B cell (primary cell): ENCODE measurements at regions not wholly inside any gene's neighbourhood (a gene's known extent, or its start where the extent isn't known, plus 50 kb on each side); places are given as distances from the start of the nearest gene placed in this dataset.

Experiments used
- ATAC-seq: fragments of 200-7000 bp; cut with Tn5 transposase; one replicate; pipeline ENCODE4 v1.10.0; 2021; ENCODE audit warnings: low read depth, mild to moderate bottlenecking, moderate number of reproducible peaks, moderate library complexity
- CTCF ChIA-PET: fragments of 350-600 bp; sonication (Branson Sonifier 250); formaldehyde crosslinking; loops from one replicate; lab custom pipeline; 2021; ENCODE audit warnings: antibody characterized with exemption, inconsistent platforms; lab: Charles Lee
- POLR2A ChIA-PET: fragments of 350-600 bp; sonication (Branson Sonifier 250); formaldehyde crosslinking; loops from one replicate; lab custom pipeline; 2021; ENCODE audit warnings: antibody characterized with exemption; lab: Charles Lee
- DNase-seq: peaks from one replicate; pipeline ENCODE4 v3.0.0; 2013
- H2AFZ ChIP-seq: 2 replicates; pipeline ENCODE4 v1.6.1; 2012; ENCODE audit warnings: mild to moderate bottlenecking, low read depth, low read length; ENCODE audit not compliant: insufficient read depth, poor library complexity, severe bottlenecking
- H3K27ac ChIP-seq, 2 donors: 1 replicate in 1 of 2; 2 replicates in 1 of 2; pipeline ENCODE4 v1.5.1; 2012 to 2013; ENCODE audit warnings: low read length in 2 of 2, mild to moderate bottlenecking in 2 of 2, moderate library complexity in 1 of 2
- H3K27me3 ChIP-seq, 4 experiments: fragments of 200-600 bp in 1 of 4; sonication (generic) in 1 of 4; replicated peaks in 1 of 4; 1 replicate in 2 of 4; 2 replicates in 2 of 4; pipeline versions ENCODE4 v1.6.1 to v1.7.0; 2013 to 2016; ENCODE audit warnings: low read length in 3 of 4, mild to moderate bottlenecking in 2 of 4, mixed read lengths in 1 of 4, moderate library complexity in 1 of 4; ENCODE audit not compliant: insufficient read depth in 4 of 4, control insufficient read depth in 3 of 4; ENCODE audit errors: control extremely low read depth in 1 of 4
- H3K36me3 ChIP-seq, 2 experiments: replicated peaks in 1 of 2; 1 replicate in 1 of 2; 2 replicates in 1 of 2; pipeline versions ENCODE4 v1.6.1 to v1.7.1; 2013; ENCODE audit warnings: low read length in 1 of 2; ENCODE audit not compliant: insufficient read depth in 2 of 2, control insufficient read depth in 1 of 2; ENCODE audit errors: control extremely low read depth in 1 of 2, extremely low read depth in 1 of 2
- H3K4me1 ChIP-seq, 2 donors: fragments of 200-600 bp in 1 of 2; sonication (generic) in 1 of 2; 1 replicate in 1 of 2; 2 replicates in 1 of 2; pipeline versions ENCODE4 v1.5.1 to v1.6.1; 2013 to 2017; ENCODE audit warnings: low read length in 2 of 2; ENCODE audit not compliant: control insufficient read depth in 2 of 2, insufficient read depth in 2 of 2
- H3K4me2 ChIP-seq: replicated peaks from 2 replicates; pipeline ENCODE3; 2012; ENCODE audit warnings: mild to moderate bottlenecking, low read depth, low read length; ENCODE audit not compliant: poor library complexity, severe bottlenecking
- H3K4me3 ChIP-seq, 5 experiments: fragments of 200-600 bp in 1 of 5; sonication (generic) in 1 of 5; 1 replicate in 3 of 5; 2 replicates in 2 of 5; pipeline versions ENCODE4 v1.5.1 to v1.7.0; 2011 to 2016; ENCODE audit warnings: low read length in 4 of 5, mild to moderate bottlenecking in 4 of 5, low read depth in 2 of 5, control low read depth in 1 of 5, moderate library complexity in 1 of 5; ENCODE audit not compliant: insufficient read depth in 1 of 5; ENCODE audit errors: control extremely low read depth in 1 of 5, extremely low read depth in 1 of 5
- H3K79me2 ChIP-seq: fragments of 200-600 bp; sonication (generic); one replicate; pipeline ENCODE4 v1.6.0; 2016; ENCODE audit warnings: low read length; ENCODE audit not compliant: control insufficient read depth, insufficient read depth
- H3K9ac ChIP-seq: fragments of 200-600 bp; sonication (generic); 2 replicates; pipeline ENCODE4 v1.6.1; 2017; ENCODE audit warnings: mild to moderate bottlenecking, low read length, moderate library complexity
- H3K9me3 ChIP-seq, 3 donors: one replicate each; pipeline versions ENCODE4 v1.6.1 to v1.7.1; 2013; ENCODE audit warnings: low read length in 2 of 3; ENCODE audit not compliant: control insufficient read depth in 2 of 3, insufficient read depth in 1 of 3; ENCODE audit errors: control extremely low read depth in 1 of 3
- H4K20me1 ChIP-seq: 2 replicates; pipeline ENCODE4 v1.6.0; 2012; ENCODE audit warnings: mild to moderate bottlenecking, low read length; ENCODE audit not compliant: insufficient read depth, control insufficient read depth, poor library complexity, severe bottlenecking
- H3K27ac Mint-ChIP-seq: one replicate; pipeline ENCODE4 v1.8.0; 2021; ENCODE audit warnings: mixed read lengths
- H3K27me3 Mint-ChIP-seq: one replicate; pipeline ENCODE4 v1.8.0; 2021; ENCODE audit warnings: mixed read lengths
- H3K4me1 Mint-ChIP-seq: one replicate; pipeline ENCODE4 v1.8.0; 2021; ENCODE audit warnings: mixed read lengths
- H3K4me3 Mint-ChIP-seq: one replicate; pipeline ENCODE4 v1.8.0; 2021; ENCODE audit warnings: mixed read lengths
- H3K9me3 Mint-ChIP-seq: one replicate; pipeline ENCODE4 v1.8.0; 2022; ENCODE audit warnings: mixed read lengths; ENCODE audit not compliant: insufficient read depth
- CTCF ChIP-seq: fragments of 200-600 bp; IDR thresholded peaks from one replicate; pipeline ENCODE4 v1.8.0; 2022; ENCODE audit warnings: antibody characterized with exemption, mild to moderate bottlenecking
- EZH2 ChIP-seq: IDR thresholded peaks from 2 replicates; pipeline ENCODE4 v1.6.1; 2012; ENCODE audit warnings: borderline replicate concordance, low read depth, mild to moderate bottlenecking, moderate library complexity, low read length; ENCODE audit not compliant: insufficient read depth, poor library complexity, severe bottlenecking
- WGBS: methylation state at CpG from one replicate; pipeline ENCODE4 v1.1.5; 2013; ENCODE audit warnings: missing lambda C conversion rate; ENCODE audit not compliant: insufficient coverage; 5-methylcytosine and 5-hydroxymethylcytosine counted together
- intact Hi-C: fragments of 100-400 bp; cut with micrococcal nuclease; formaldehyde crosslinking; loops from one replicate; pipeline ENCODE4 v1.10.0; 2022

DNA sequence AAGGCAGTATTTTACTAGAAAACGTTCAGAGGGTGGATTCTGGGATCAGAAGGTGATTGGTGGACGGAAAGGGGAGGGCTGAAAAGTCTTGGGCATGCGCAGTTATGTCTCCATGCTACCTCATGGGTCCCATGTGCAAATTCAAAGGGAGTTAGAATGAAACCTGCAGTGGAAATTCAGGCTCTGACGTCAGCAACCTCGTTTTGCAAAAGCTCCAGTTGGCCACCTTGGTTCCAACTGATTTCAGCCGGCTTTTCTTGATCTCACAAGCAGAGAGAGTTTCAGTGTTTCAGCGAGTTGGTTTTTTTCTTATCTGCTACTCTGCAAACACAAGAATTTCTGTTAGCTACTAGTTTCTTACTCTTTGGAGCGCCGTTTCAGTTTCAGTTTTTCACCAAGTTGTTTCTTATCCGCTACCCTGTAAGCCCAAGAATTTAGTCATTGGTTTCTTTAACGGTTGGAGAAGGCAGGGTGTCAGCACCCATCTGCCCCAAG, 69.8 kb upstream of the PGBD5 start:
- peaks cover 31% of the 10 kb centered on the region for H3K27me3 Mint-ChIP-seq
- Histone ChIP-seq H3K4me3 (no peak overlapping the region), H3K9me3 (no peaks in the 10 kb centered on the region), H3K36me3 (no peaks in the 10 kb centered on the region), H3K27me3 (peaks cover 0 to 4% (median 2%) of the 10 kb centered on the region in 4 experiments), H4K20me1 (no peaks in the 10 kb centered on the region), H3K4me2 (no peak overlapping the region), H2AFZ (no peak overlapping the region), H3K4me1 (no peaks in the 10 kb centered on the region), H3K79me2 (no peaks in the 10 kb centered on the region), H3K27ac (no peak overlapping the region), H3K9ac (no peak overlapping the region)
- CTCF ChIA-PET, result no interaction called here
- no peak for ATAC-seq
- no peak overlapping the region for H3K4me3 Mint-ChIP-seq
- DNase-seq, result no peak
- POLR2A ChIA-PET, result no interaction called here
- WGBS, result 82% methylated on average over 11 of the region's 11 CpGs
- intact Hi-C loops, result no loop called here
- no peaks in the 10 kb centered on the region for H3K4me1 Mint-ChIP-seq
- H3K9me3 Mint-ChIP-seq, result no peaks in the 10 kb centered on the region
- H3K27ac Mint-ChIP-seq, result no peak overlapping the region
- TF ChIP-seq EZH2 (no peak), CTCF (no peak)

DNA sequence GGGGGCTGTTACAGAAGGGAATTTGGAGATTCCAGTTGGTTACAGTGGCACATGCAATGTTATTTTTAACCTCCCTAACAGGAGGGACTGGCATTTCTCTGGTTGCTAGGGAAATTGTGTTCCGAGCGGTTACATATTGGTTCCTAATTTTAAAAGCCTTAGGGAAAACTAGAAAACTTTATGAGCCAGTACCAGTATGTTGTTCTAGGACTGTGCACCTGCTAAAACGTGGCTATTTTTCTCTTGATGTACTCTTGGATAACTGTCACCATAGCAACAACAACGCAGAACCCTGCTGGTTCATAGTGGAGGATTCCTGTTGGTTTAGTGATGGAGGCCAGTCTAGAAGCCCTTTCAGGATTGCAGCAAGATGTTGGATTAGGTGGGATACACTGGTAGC, 68.9 kb upstream of the PGBD5 start:
- no peaks in the 10 kb centered on the region for H3K4me1 ChIP-seq
- whole genome bisulfite sequencing, result 64% methylated on average over 2 of the region's 4 CpGs
- H3K9ac ChIP-seq, result no peak overlapping the region
- no peaks in the 10 kb centered on the region for H3K79me2 ChIP-seq
- ATAC-seq (no peak), DNase-seq (no peak)
- Mint-ChIP-seq H3K4me3 (no peak overlapping the region), H3K27ac (no peak overlapping the region), H3K9me3 (no peaks in the 10 kb centered on the region), H3K4me1 (no peaks in the 10 kb centered on the region), H3K27me3 (peaks cover 34% of the 10 kb centered on the region)
- no peak overlapping the region for H3K27ac ChIP-seq
- intact Hi-C loops, result no loop called here
- H3K4me2 ChIP-seq, result no peak overlapping the region
- TF ChIP-seq EZH2 (no peak), CTCF (no peak)
- no peaks in the 10 kb centered on the region for H4K20me1 ChIP-seq
- no peak overlapping the region for H2AFZ ChIP-seq
- H3K27me3 ChIP-seq, result peaks cover 0 to 4% (median 2%) of the 10 kb centered on the region in 4 experiments
- no peak overlapping the region for H3K4me3 ChIP-seq
- H3K36me3 ChIP-seq, result no peaks in the 10 kb centered on the region
- CTCF ChIA-PET, result no interaction called here
- no peaks in the 10 kb centered on the region for H3K9me3 ChIP-seq
- POLR2A ChIA-PET, result no interaction called here
